ENCODE measurements at regions not wholly inside any gene's neighbourhood (a gene's known extent, or its start where the extent isn't known, plus 50 kb on each side); places are given as distances from the start of the nearest gene placed in this dataset.
"Not testable (repeated sequence)": the region's sequence is repeated elsewhere in the genome, so short reads cannot be mapped to it uniquely, and the experiment has no call there.

GRCh38 chr4:14426297-14426696 is 576.0 kb upstream of the CPEB2 start:
- TF ChIP-seq CTCF (IDR thresholded peaks at IDR 0.05); EP300 (IDR thresholded peaks at IDR 0.05); POLR2A (IDR thresholded peaks at IDR 0.05; ENCODE audit: low read depth); POLR2AphosphoS5 (IDR thresholded peaks at IDR 0.05): not testable (repeated sequence)

All from esophagus muscularis mucosa (tissue), 4 donors.